HepG2 (cell line): ENCODE measurements at regions not wholly inside any gene's neighbourhood (a gene's known extent, or its start where the extent isn't known, plus 50 kb on each side); places are given as distances from the start of the nearest gene placed in this dataset.

Experiments
- ATAC-seq: fragments of 200-7000 bp; cut with Tn5 transposase; 3 replicates; pipeline ENCODE4 v1.9.1; 2020; ENCODE audit warnings: mild to moderate bottlenecking, moderate library complexity
- BruUV-seq: library from RNA; stranded (reverse); fragments of 400-500 nt; replicated peaks from 2 replicates; lab custom pipeline; 2021; lab: Mats Ljungman, UMichigan
- CTCF ChIA-PET: fragments of 300-600 bp; formaldehyde crosslinking; extraction: SDS; loops from one replicate; lab custom pipeline; 2021; ENCODE audit warnings: low total read pairs, inconsistent platforms, low intra/inter-chr PET ratio; lab: Yijun Ruan, JAX
- POLR2A ChIA-PET: fragments of 350-600 bp; sonication (Branson Sonifier 250); formaldehyde crosslinking; loops from one replicate; lab custom pipeline; 2020; ENCODE audit warnings: antibody characterized with exemption, inconsistent platforms; lab: Yijun Ruan, JAX
- DNase-seq: peaks from one replicate; pipeline ENCODE4 v3.0.0-alpha.2; 2015; ENCODE audit warnings: low spot score
- FAIRE-seq: peaks from 3 replicates; lab custom pipeline; 2011; peaks lifted over from hg19 to GRCh38; lab: Jason Lieb, UNC
- H2AFZ ChIP-seq: one replicate; pipeline ENCODE4 v1.6.1; 2011; ENCODE audit warnings: low read length, inconsistent platforms
- H3K27ac ChIP-seq: fragments of 300-600 bp; 3 replicates; pipeline ENCODE4 v1.8.0; 2011; ENCODE audit warnings: mixed run types, mild to moderate bottlenecking, mixed read lengths, low read length, inconsistent platforms; ENCODE audit not compliant: insufficient read depth; ENCODE audit errors: extremely low read length
- H3K27me3 ChIP-seq, 2 experiments: fragments of 200-600 bp in 1 of 2; 2 replicates in 1 of 2; 3 replicates in 1 of 2; pipeline versions ENCODE4 v1.6.0 to v1.8.0; 2011; ENCODE audit warnings: low read length in 2 of 2, mild to moderate bottlenecking in 2 of 2, moderate library complexity in 2 of 2, inconsistent platforms in 1 of 2; ENCODE audit not compliant: insufficient read depth in 2 of 2, control insufficient read depth in 1 of 2
- H3K36me3 ChIP-seq, 2 experiments: fragments of 200-600 bp in 1 of 2; replicated peaks in 1 of 2; 2 replicates in 1 of 2; 3 replicates in 1 of 2; pipeline versions ENCODE4 v1.5.1 to v1.8.0; 2011; ENCODE audit warnings: low read length in 2 of 2, inconsistent platforms in 1 of 2; ENCODE audit not compliant: insufficient read depth in 2 of 2, control insufficient read depth in 1 of 2
- H3K4me1 ChIP-seq: 2 replicates; pipeline ENCODE4 v1.5.1; 2012; ENCODE audit warnings: low read length, inconsistent platforms; ENCODE audit not compliant: insufficient read depth
- H3K4me2 ChIP-seq: 2 replicates; pipeline ENCODE4 v1.6.0; 2011; ENCODE audit warnings: low read depth, low read length, inconsistent platforms
- H3K4me3 ChIP-seq, 3 experiments: fragments of 200-600 bp in 1 of 3; sonication (generic), shearing (Covaris generic) in 1 of 3; replicated peaks in 1 of 3; 2 replicates each; pipeline ENCODE4 v1.5.1; 2011 to 2016; ENCODE audit warnings: low read length in 3 of 3, inconsistent platforms in 2 of 3, low read depth in 2 of 3, mild to moderate bottlenecking in 2 of 3, control low read depth in 1 of 3, mixed read lengths in 1 of 3; ENCODE audit not compliant: insufficient read depth in 1 of 3
- H3K79me2 ChIP-seq: one replicate; pipeline ENCODE4 v1.6.1; 2011; ENCODE audit warnings: low read length, inconsistent platforms; ENCODE audit not compliant: insufficient read depth
- H3K9ac ChIP-seq: 2 replicates; pipeline ENCODE4 v1.6.0; 2011; ENCODE audit warnings: mild to moderate bottlenecking, low read depth, low read length, inconsistent platforms; ENCODE audit not compliant: insufficient read depth
- H3K9me3 ChIP-seq: 2 replicates; pipeline ENCODE4 v1.5.1; 2012; ENCODE audit warnings: mild to moderate bottlenecking, low read length
- H4K20me1 ChIP-seq: 2 replicates; pipeline ENCODE4 v1.6.0; 2011; ENCODE audit warnings: inconsistent platforms, mild to moderate bottlenecking, low read length, moderate library complexity; ENCODE audit not compliant: insufficient read depth
- ARID3A ChIP-seq: IDR thresholded peaks from 2 replicates; pipeline ENCODE4 v1.6.1; 2012; ENCODE audit warnings: low read depth, low read length, improper control_type of control experiment
- BRF2 ChIP-seq: sonication (generic); formaldehyde crosslinking; IDR thresholded peaks from 2 replicates; pipeline ENCODE4 v1.8.1; 2022; ENCODE audit warnings: mild to moderate bottlenecking, missing genetic modification reagents
- GMEB1 ChIP-seq: sonication (generic); formaldehyde crosslinking; IDR thresholded peaks from 2 replicates; pipeline ENCODE4 v1.5.1; 2020; ENCODE audit warnings: missing genetic modification reagents, mild to moderate bottlenecking, borderline replicate concordance
- HOMEZ ChIP-seq: IDR thresholded peaks from 2 replicates; pipeline ENCODE4 v1.6.1; 2016; ENCODE audit warnings: low read depth
- RARA ChIP-seq: IDR thresholded peaks from 2 replicates; pipeline ENCODE4 v1.6.1; 2016; ENCODE audit warnings: missing genetic modification reagents, missing compliant biosample characterization
- RCOR2 ChIP-seq: IDR thresholded peaks from 2 replicates; pipeline ENCODE4 v1.6.1; 2016; ENCODE audit warnings: missing biosample characterization, missing genetic modification reagents
- SOX13 ChIP-seq, 3 experiments: fragments of 450-650 bp in 1 of 3; sonication (generic) in 1 of 3; formaldehyde crosslinking in 1 of 3; IDR thresholded peaks in 2 of 3; conservative IDR thresholded peaks in 1 of 3; 2 replicates each; pipeline versions ENCODE4 v1.5.0 to v1.6.1; 2016 to 2020; ENCODE audit warnings: antibody characterized with exemption in 1 of 3, mild to moderate bottlenecking in 1 of 3, missing compliant biosample characterization in 1 of 3, missing genetic modification reagents in 1 of 3, moderate library complexity in 1 of 3
- TEAD3 ChIP-seq: optimal IDR thresholded peaks from 2 replicates; pipeline ENCODE3; 2016; ENCODE audit warnings: borderline replicate concordance
- THYN1 ChIP-seq: sonication (generic); formaldehyde crosslinking; IDR thresholded peaks from 2 replicates; pipeline ENCODE4 v1.8.1; 2023; ENCODE audit warnings: low read depth, mild to moderate bottlenecking, moderate library complexity, missing genetic modification reagents, borderline replicate concordance
- ZMYM4 ChIP-seq: sonication (generic); formaldehyde crosslinking; IDR thresholded peaks from 2 replicates; pipeline ENCODE4 v1.8.1; 2023; ENCODE audit warnings: mild to moderate bottlenecking, missing genetic modification reagents
- ZNF574 ChIP-seq: sonication (generic); formaldehyde crosslinking; IDR thresholded peaks from 2 replicates; pipeline ENCODE4 v1.4.0; 2020; ENCODE audit warnings: missing genetic modification reagents
- ZNF644 ChIP-seq: IDR thresholded peaks from 2 replicates; pipeline ENCODE4 v1.6.1; 2016; ENCODE audit warnings: low read depth
- WGBS: methylation state at CpG from one replicate; pipeline ENCODE4 v1.1.6; 2017; ENCODE audit warnings: low lambda C conversion rate; 5-methylcytosine and 5-hydroxymethylcytosine counted together
- in situ Hi-C: cut with HindIII; loops from 2 replicates; pipeline ENCODE4 v1.10.0; 2017; ENCODE audit warnings: low pct_unique_long_range_greater_than_20kb; ENCODE audit not compliant: extremely low pct_ligation_motif_present
- intact Hi-C: fragments of 100-400 bp; cut with micrococcal nuclease; formaldehyde crosslinking; loops from one replicate; pipeline ENCODE4 v1.10.0; 2022; ENCODE audit not compliant: unreplicated experiment

- no peak for TF ChIP-seq ZNF574
- no peak for TF ChIP-seq BRF2 (CRISPR knock-in tag)
- no peak for TF ChIP-seq THYN1 (CRISPR knock-in tag)
- TF ChIP-seq, all 625 proteins: peak for 0
Observed at GRCh38 chr3:30439451-30440053, 166.8 kb upstream of the TGFBR2 start (continued).

- no TSS peak for BruUV-seq
- intact Hi-C loops (no loop called here), in situ Hi-C loops (no loop called here)
- CTCF ChIA-PET, result no interaction called here
- no peak for FAIRE-seq
- peak; percentile 58 for DNase-seq
- Histone ChIP-seq H3K79me2 (no peaks in the 10 kb centered on the region), H3K4me2 (no peak overlapping the region), H3K9me3 (no peaks in the 10 kb centered on the region), H2AFZ (no peak overlapping the region), H3K27me3 (no peaks in the 10 kb centered on the region), H3K4me1 (peaks cover 19% of the 10 kb centered on the region), H4K20me1 (no peaks in the 10 kb centered on the region), H3K27ac (no peak overlapping the region), H3K9ac (no peak overlapping the region), H3K4me3 (no peak overlapping the region), H3K36me3 (no peaks in the 10 kb centered on the region)
- whole genome bisulfite sequencing, result 80% methylated on average over 2 of the region's 2 CpGs
- POLR2A ChIA-PET, result no interaction called here
- ATAC-seq, result peak; percentile 65; the same call in 2 of the 3 replicates
- TF ChIP-seq ARID3A (peak; percentile 62; the same call in 1 of the 2 replicates), ZNF644 (CRISPR knock-in tag) (peak; percentile 89), HOMEZ (CRISPR knock-in tag) (peak; percentile 61; the same call in 1 of the 2 replicates), RARA (CRISPR knock-in tag) (0 out of 2 replicates have a peak, but pooled peaks have one; percentile 14), SOX13 (IDR thresholded peaks at IDR 0.05) (no peak), SOX13 (CRISPR knock-in tag; conservative IDR thresholded peaks at IDR 0.05 in 1 of 2, IDR thresholded peaks at IDR 0.05 in 1 of 2) (0 out of 4 replicates have a peak, but pooled peaks of 1 of the 2 experiments have one; percentile 11), ZMYM4 (CRISPR knock-in tag) (0 out of 2 replicates have a peak, but pooled peaks have one; percentile 39), TEAD3 (CRISPR knock-in tag) (peak; percentile 18), GMEB1 (no peak), RCOR2 (CRISPR knock-in tag) (0 out of 2 replicates have a peak, but pooled peaks have one; percentile 12)
Observed at GRCh38 chr3:30440147-30440604, 166.2 kb upstream of the TGFBR2 start.
